ENCODE measurements at regions not wholly inside any gene's neighbourhood (a gene's known extent, or its start where the extent isn't known, plus 50 kb on each side); places are given as distances from the start of the nearest gene placed in this dataset.

DNA sequence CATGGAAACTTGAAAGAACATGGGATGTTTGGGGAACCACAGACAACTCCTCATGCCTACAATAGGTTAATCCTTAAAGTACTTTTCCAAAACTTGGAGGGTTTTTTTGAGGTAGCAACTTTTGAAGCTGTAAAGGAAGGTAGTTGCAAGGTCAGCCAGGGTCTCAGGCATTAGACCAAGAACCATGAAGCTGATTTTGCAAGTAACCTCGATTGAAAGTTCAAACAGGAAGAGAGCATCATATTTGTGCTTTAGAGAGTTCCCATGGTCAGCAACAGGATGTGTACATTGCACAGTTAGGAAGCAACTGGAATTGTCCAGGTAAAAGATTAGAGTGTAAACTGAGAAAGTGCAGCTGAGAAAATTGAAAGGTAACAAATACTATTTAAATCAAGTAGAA lies 199.8 kb upstream of the NR2F2 start:
- Histone ChIP-seq H2AFZ (no peak overlapping the region), H3K9ac (no peak overlapping the region), H3K4me3 (no peak overlapping the region), H3K27ac (no peak overlapping the region), H3K9me2 (ENCODE audit: insufficient read depth) (no peaks in the 10 kb centered on the region), H3K4me1 (ENCODE audit: insufficient read depth) (no peaks in the 10 kb centered on the region), H3K36me3 (ENCODE audit: low read depth) (no peaks in the 10 kb centered on the region), H3K9me3 (ENCODE audit: low read depth) (no peaks in the 10 kb centered on the region), H3F3A (ENCODE audit: insufficient read depth) (no peaks in the 10 kb centered on the region), H3K4me2 (ENCODE audit: unreplicated experiment) (no peak overlapping the region), H4K20me1 (ENCODE audit: insufficient read depth) (no peaks in the 10 kb centered on the region), H3K27me3 (replicated peaks; ENCODE audit: insufficient read depth) (no peaks in the 10 kb centered on the region), H3K79me2 (ENCODE audit: insufficient read depth) (no peaks in the 10 kb centered on the region)
- 42 to 44% methylated on average over 1 of the region's 1 CpG for WGBS, 2 experiments (ENCODE audit: low coverage in 1 of 2, low lambda C conversion rate in 2 of 2, missing lambda C conversion rate in 2 of 2)
- TF ChIP-seq EZH2phosphoT487 (IDR thresholded peaks at IDR 0.05; ENCODE audit: insufficient read depth, low read depth) (no peak), EZH2 (IDR thresholded peaks at IDR 0.05; ENCODE audit: insufficient read depth, poor library complexity, severe bottlenecking) (no peak)
- in situ Hi-C loops (cut with MboI), result no loop called here
- DNase-seq, result no peak

DNA sequence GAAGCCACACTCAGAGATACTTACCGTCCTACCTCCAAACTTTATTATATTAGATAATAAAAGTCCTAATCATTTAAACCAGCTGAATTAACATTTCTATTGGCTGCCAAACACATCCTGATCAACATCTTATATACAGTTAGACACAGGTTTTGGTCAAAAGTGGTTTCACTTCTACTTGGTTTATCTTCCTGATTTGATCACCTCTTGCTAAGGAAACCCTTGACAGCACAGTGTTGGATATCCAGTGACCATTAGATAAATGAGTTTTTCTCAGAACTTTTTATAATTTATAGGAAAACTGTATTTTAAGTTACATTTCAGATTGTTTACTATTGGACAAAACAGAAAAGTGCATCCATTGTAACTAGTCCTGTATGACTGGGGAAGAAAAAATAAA lies 198.4 kb upstream of the NR2F2 start:
- Histone ChIP-seq H3K27ac (no peak overlapping the region), H4K20me1 (ENCODE audit: insufficient read depth) (no peaks in the 10 kb centered on the region), H3K9me3 (ENCODE audit: low read depth) (no peaks in the 10 kb centered on the region), H2AFZ (no peak overlapping the region), H3K4me1 (ENCODE audit: insufficient read depth) (no peaks in the 10 kb centered on the region), H3K27me3 (replicated peaks; ENCODE audit: insufficient read depth) (no peaks in the 10 kb centered on the region), H3K9ac (no peak overlapping the region), H3F3A (ENCODE audit: insufficient read depth) (no peaks in the 10 kb centered on the region), H3K36me3 (ENCODE audit: low read depth) (no peaks in the 10 kb centered on the region), H3K79me2 (ENCODE audit: insufficient read depth) (no peaks in the 10 kb centered on the region), H3K4me2 (ENCODE audit: unreplicated experiment) (no peak overlapping the region), H3K4me3 (no peak overlapping the region), H3K9me2 (ENCODE audit: insufficient read depth) (no peaks in the 10 kb centered on the region)
- WGBS, 2 experiments (ENCODE audit: low coverage in 1 of 2, low lambda C conversion rate in 2 of 2, missing lambda C conversion rate in 2 of 2), result 43 to 58% methylated on average over 1 of the region's 1 CpG
- DNase-seq, result no peak
- in situ Hi-C loops (cut with MboI), result no loop called here
- TF ChIP-seq EZH2phosphoT487 (IDR thresholded peaks at IDR 0.05; ENCODE audit: insufficient read depth, low read depth) (no peak), EZH2 (IDR thresholded peaks at IDR 0.05; ENCODE audit: insufficient read depth, poor library complexity, severe bottlenecking) (no peak)

DNA sequence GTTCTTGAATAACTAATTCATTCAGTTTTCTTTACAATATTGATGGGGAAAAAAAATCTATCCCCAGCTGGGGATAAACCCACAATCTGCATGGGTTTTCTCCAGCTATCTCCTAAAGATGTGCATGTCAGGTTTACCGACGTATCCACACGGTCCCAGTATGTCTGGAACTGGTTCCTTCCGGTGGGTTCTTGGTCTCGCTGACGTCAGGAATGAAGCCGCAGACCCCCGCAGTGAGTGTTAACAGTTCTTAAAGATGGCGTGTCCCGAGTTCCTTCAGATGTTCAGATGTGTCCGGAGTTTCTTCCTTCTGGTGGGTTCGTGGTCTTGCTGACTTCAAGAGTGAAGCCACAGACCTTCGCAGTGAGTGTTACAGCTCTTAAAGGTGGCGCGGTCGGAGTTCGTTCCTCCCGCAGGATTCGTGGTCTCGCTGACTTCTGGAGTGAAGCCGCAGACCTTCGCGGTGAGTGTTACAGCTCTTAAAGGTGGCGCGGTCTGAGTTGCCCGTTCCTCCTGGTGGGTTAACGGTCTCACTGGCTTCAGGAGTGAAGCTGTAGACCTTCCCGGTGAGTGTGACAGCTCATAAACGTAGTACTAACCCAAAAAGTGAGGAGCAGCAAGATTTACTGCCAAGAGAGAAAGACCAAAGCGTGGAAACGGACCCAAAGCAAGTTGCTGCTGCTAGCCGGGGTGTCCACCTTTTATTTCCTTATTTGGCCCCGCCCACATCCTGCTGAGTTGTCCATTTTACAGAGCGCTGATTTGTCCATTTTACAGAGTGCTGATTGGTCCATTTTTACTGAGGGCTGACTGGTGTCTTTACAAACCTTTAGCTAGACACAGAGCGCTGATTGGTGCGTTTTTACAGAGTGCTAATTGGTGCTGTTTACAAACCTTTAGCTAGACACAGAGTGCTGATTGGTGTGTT lies 195.1 kb upstream of the NR2F2 start:
- Histone ChIP-seq H2AFZ (no peak overlapping the region), H3K9me2 (ENCODE audit: insufficient read depth) (no peaks in the 10 kb centered on the region), H3K79me2 (ENCODE audit: insufficient read depth) (no peaks in the 10 kb centered on the region), H3K4me3 (no peak overlapping the region), H3K36me3 (ENCODE audit: low read depth) (no peaks in the 10 kb centered on the region), H3K9ac (no peak overlapping the region), H3K4me1 (ENCODE audit: insufficient read depth) (no peaks in the 10 kb centered on the region), H4K20me1 (ENCODE audit: insufficient read depth) (no peaks in the 10 kb centered on the region), H3F3A (ENCODE audit: insufficient read depth) (no peaks in the 10 kb centered on the region), H3K9me3 (ENCODE audit: low read depth) (no peaks in the 10 kb centered on the region), H3K4me2 (ENCODE audit: unreplicated experiment) (no peak overlapping the region), H3K27ac (no peak overlapping the region), H3K27me3 (replicated peaks; ENCODE audit: insufficient read depth) (no peaks in the 10 kb centered on the region)
- TF ChIP-seq EZH2 (IDR thresholded peaks at IDR 0.05; ENCODE audit: insufficient read depth, poor library complexity, severe bottlenecking), result no peak
- TF ChIP-seq EZH2phosphoT487 (IDR thresholded peaks at IDR 0.05; ENCODE audit: insufficient read depth, low read depth), result no peak
- in situ Hi-C loops (cut with MboI), result no loop called here
- no peak for DNase-seq
- 86 to 89% methylated on average over 35 to 36 of the region's 36 CpGs for WGBS, 2 experiments (ENCODE audit: low coverage in 1 of 2, low lambda C conversion rate in 2 of 2, missing lambda C conversion rate in 2 of 2)

DNA sequence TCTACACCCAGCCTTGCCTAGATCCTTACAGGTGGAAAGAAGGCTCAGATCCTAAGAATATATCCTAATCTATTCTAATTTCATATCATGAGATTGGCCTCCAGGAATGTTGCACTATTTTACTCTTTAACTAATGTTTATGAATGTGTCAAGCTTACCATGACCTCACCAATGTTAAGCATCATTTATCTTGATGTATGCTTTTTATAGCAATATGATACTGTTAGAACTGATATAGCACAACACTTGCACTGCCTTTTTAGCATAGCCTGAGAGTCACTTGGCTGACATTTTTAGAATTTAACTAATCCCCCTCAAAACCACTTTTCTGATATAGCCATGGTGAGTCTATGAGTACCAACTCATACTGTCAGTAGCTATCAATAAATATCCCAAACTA lies 191.5 kb upstream of the NR2F2 start:
- H3K9me3 ChIP-seq (ENCODE audit: low read depth), result no peaks in the 10 kb centered on the region
- DNase-seq, result no peak
- H3K27ac ChIP-seq, result no peak overlapping the region
- H3K4me2 ChIP-seq (ENCODE audit: unreplicated experiment), result no peak overlapping the region
- no peaks in the 10 kb centered on the region for H3K9me2 ChIP-seq (ENCODE audit: insufficient read depth)
- H3K9ac ChIP-seq, result no peak overlapping the region
- no peaks in the 10 kb centered on the region for H3K4me1 ChIP-seq (ENCODE audit: insufficient read depth)
- H3K36me3 ChIP-seq (ENCODE audit: low read depth), result no peaks in the 10 kb centered on the region
- H4K20me1 ChIP-seq (ENCODE audit: insufficient read depth), result no peaks in the 10 kb centered on the region
- H3F3A ChIP-seq (ENCODE audit: insufficient read depth), result no peaks in the 10 kb centered on the region
- TF ChIP-seq EZH2 (IDR thresholded peaks at IDR 0.05; ENCODE audit: insufficient read depth, poor library complexity, severe bottlenecking) (no peak), EZH2phosphoT487 (IDR thresholded peaks at IDR 0.05; ENCODE audit: insufficient read depth, low read depth) (no peak)
- in situ Hi-C loops (cut with MboI), result no loop called here
- H3K4me3 ChIP-seq, result no peak overlapping the region
- no peaks in the 10 kb centered on the region for H3K79me2 ChIP-seq (ENCODE audit: insufficient read depth)
- H2AFZ ChIP-seq, result no peak overlapping the region
- no peaks in the 10 kb centered on the region for H3K27me3 ChIP-seq (replicated peaks; ENCODE audit: insufficient read depth)

Data from GM23248 (cell line).